H1 (cell line): ENCODE measurements at regions not wholly inside any gene's neighbourhood (a gene's known extent, or its start where the extent isn't known, plus 50 kb on each side); places are given as distances from the start of the nearest gene placed in this dataset.

ENCODE experiments used
- BRCA1 ChIP-seq: IDR thresholded peaks from 2 replicates; pipeline ENCODE4 v1.6.1; 2012; ENCODE audit warnings: low read depth, low read length, improper control_type of control experiment
- CEBPB ChIP-seq: IDR thresholded peaks from 2 replicates; pipeline ENCODE4 v1.6.1; 2012; ENCODE audit warnings: low read depth, low read length
- CHD1 ChIP-seq: IDR thresholded peaks from 2 replicates; pipeline ENCODE4 v1.6.1; 2012; ENCODE audit warnings: low read depth, low read length, improper control_type of control experiment
- FOSL1 ChIP-seq: IDR thresholded peaks from 2 replicates; pipeline ENCODE4 v1.6.1; 2011; ENCODE audit warnings: mild to moderate bottlenecking, low read depth, low read length, moderate library complexity; ENCODE audit not compliant: insufficient read depth
- GABPA ChIP-seq: IDR thresholded peaks from 2 replicates; pipeline ENCODE4 v1.6.1; 2011; ENCODE audit warnings: mild to moderate bottlenecking, low read length, moderate library complexity, borderline replicate concordance; ENCODE audit not compliant: insufficient read depth
- GTF2F1 ChIP-seq: IDR thresholded peaks from 2 replicates; pipeline ENCODE4 v1.6.1; 2012; ENCODE audit warnings: low read depth, low read length, improper control_type of control experiment, borderline replicate concordance
- HDAC2 ChIP-seq, 2 experiments: fragments of 300-600 bp in 1 of 2; sonication (generic) in 1 of 2; IDR thresholded peaks; 2 replicates each; pipeline ENCODE4 v1.6.1; 2011 to 2012; ENCODE audit warnings: low read depth in 2 of 2, low read length in 2 of 2, mild to moderate bottlenecking in 2 of 2, moderate library complexity in 2 of 2, borderline replicate concordance in 1 of 2, inconsistent platforms in 1 of 2
- JUND ChIP-seq: IDR thresholded peaks from 2 replicates; pipeline ENCODE4 v1.6.1; 2011; ENCODE audit warnings: mild to moderate bottlenecking, improper control_type of control experiment, low read length
- KDM1A ChIP-seq: fragments of 200-600, 300-600 bp; sonication (generic); IDR thresholded peaks from 2 replicates; pipeline ENCODE4 v1.7.1; 2016; ENCODE audit warnings: mild to moderate bottlenecking, low read length, borderline replicate concordance
- KDM4A ChIP-seq: IDR thresholded peaks from one replicate; pipeline ENCODE4 v1.7.1; 2012; ENCODE audit warnings: low read depth, mild to moderate bottlenecking, moderate library complexity, low read length, inconsistent platforms; ENCODE audit not compliant: severe bottlenecking
- MAFK ChIP-seq: IDR thresholded peaks from 2 replicates; pipeline ENCODE4 v1.6.1; 2012; ENCODE audit warnings: low read depth, mild to moderate bottlenecking, improper control_type of control experiment, low read length
- NANOG ChIP-seq: IDR thresholded peaks from 2 replicates; pipeline ENCODE4 v1.6.1; 2011; ENCODE audit warnings: low read length, low read depth, mild to moderate bottlenecking, inconsistent platforms; ENCODE audit not compliant: insufficient read depth, poor library complexity, severe bottlenecking
- POU5F1 ChIP-seq: IDR thresholded peaks from 2 replicates; pipeline ENCODE4 v1.6.1; 2011; ENCODE audit warnings: low read depth, mild to moderate bottlenecking, low read length, moderate library complexity
- RBBP5 ChIP-seq: IDR thresholded peaks from 2 replicates; pipeline ENCODE4 v1.7.1; 2012; ENCODE audit warnings: low read depth, mild to moderate bottlenecking, inconsistent platforms, low read length, moderate library complexity, borderline replicate concordance
- RXRA ChIP-seq: IDR thresholded peaks from 2 replicates; pipeline ENCODE4 v1.6.1; 2011; ENCODE audit warnings: low read depth, mild to moderate bottlenecking, low read length, moderate library complexity; ENCODE audit not compliant: insufficient read depth
- SP2 ChIP-seq: IDR thresholded peaks from 2 replicates; pipeline ENCODE4 v1.6.1; 2012; ENCODE audit warnings: mild to moderate bottlenecking, low read length, inconsistent platforms
- TBP ChIP-seq: IDR thresholded peaks from 2 replicates; pipeline ENCODE4 v1.6.1; 2011; ENCODE audit warnings: low read depth, low read length, improper control_type of control experiment
- TF ChIP-seq, protein P1 (sequence below): IDR thresholded peaks from 2 replicates; pipeline ENCODE4 v1.6.1; 2011; ENCODE audit warnings: low read depth, mild to moderate bottlenecking, low read length; ENCODE audit not compliant: insufficient read depth

DNA sequence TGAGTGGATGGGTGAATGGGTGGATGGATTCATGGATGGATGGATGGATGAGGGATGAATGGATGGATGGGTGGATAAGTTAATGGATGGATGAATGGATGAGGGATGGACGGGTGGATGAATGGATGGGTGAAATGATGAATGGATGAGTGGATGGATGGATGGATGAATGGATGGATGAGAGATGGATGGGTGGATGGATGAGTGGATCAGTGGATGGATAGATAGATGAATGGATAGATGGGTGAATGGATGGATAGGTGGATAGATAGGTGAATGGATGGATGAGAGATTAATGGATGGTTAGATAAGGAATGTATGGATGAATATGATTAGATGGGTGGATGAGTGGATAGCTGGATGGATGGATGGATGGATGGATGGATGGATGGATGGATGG lies 313.5 kb downstream of the NPHP4 start (continued):
- TF ChIP-seq FOSL1 (no peak), GTF2F1 (no peak), GABPA (no peak), KDM4A (no peak), CEBPB (no peak), RXRA (no peak), KDM1A (no peak), NANOG (no peak), TBP (no peak), BRCA1 (no peak), MAFK (no peak), HDAC2 (IDR thresholded peaks at IDR 0.05; ENCODE audit: borderline replicate concordance in 1 of 2, low read depth in 2 of 2, low read length in 2 of 2) (no peak), CHD1 (no peak), JUND (no peak), POU5F1 (no peak), RBBP5 (no peak), SP2 (no peak)
- TF ChIP-seq, protein P1, sequence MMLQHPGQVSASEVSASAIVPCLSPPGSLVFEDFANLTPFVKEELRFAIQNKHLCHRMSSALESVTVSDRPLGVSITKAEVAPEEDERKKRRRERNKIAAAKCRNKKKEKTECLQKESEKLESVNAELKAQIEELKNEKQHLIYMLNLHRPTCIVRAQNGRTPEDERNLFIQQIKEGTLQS: no peak
